ENCODE measurements at regions not wholly inside any gene's neighbourhood (a gene's known extent, or its start where the extent isn't known, plus 50 kb on each side); places are given as distances from the start of the nearest gene placed in this dataset.
A peak's percentile ranks its signal among the peaks of the same experiment; 100 is the strongest.

GRCh38 chr22:27456696-27457503, 344.7 kb downstream of the MN1 start:
- DNase-seq, result no peak

GRCh38 chr22:27459999-27460398, 341.6 kb downstream of the MN1 start:
- no peak for DNase-seq

- DNase-seq, result peak in 26 of 58 donors; percentile 4 to 56 (median 26)
Observed at GRCh38 chr22:27460591-27461347, 340.8 kb downstream of the MN1 start.

- no peak for DNase-seq
Observed at GRCh38 chr22:27461470-27461869, 340.1 kb downstream of the MN1 start.

GRCh38 chr22:27462190-27462589, 339.4 kb downstream of the MN1 start:
- DNase-seq, result peak in 44 of 58 donors; percentile 4 to 82 (median 40)

GRCh38 chr22:27463121-27463660, 338.4 kb downstream of the MN1 start:
- no peak for DNase-seq

GRCh38 chr22:27466229-27466628, 335.3 kb downstream of the MN1 start:
- no peak for DNase-seq

- DNase-seq, result no peak
Observed at GRCh38 chr22:27466778-27467438, 334.6 kb downstream of the MN1 start.

- DNase-seq, result no peak
Observed at GRCh38 chr22:27467711-27468110, 333.8 kb downstream of the MN1 start.

- DNase-seq, result no peak
Observed at GRCh38 chr22:27468712-27469111, 332.8 kb downstream of the MN1 start.

GRCh38 chr22:27470169-27470772, 331.3 kb downstream of the MN1 start:
- DNase-seq, result no peak

GRCh38 chr22:27472975-27473374, 328.6 kb downstream of the MN1 start:
- no peak for DNase-seq

GRCh38 chr22:27473533-27473932, 328.0 kb downstream of the MN1 start:
- peak in 1 of 58 donors; percentile 3 for DNase-seq

GRCh38 chr22:27474112-27474571, 327.4 kb downstream of the MN1 start:
- DNase-seq, result no peak

GRCh38 chr22:27474711-27475547, 326.6 kb downstream of the MN1 start:
- DNase-seq, result peak in 1 of 58 donors; percentile 14

- no peak for DNase-seq
Observed at GRCh38 chr22:27475548-27475897, 326.0 kb downstream of the MN1 start.

GRCh38 chr22:27476318-27476717, 325.2 kb downstream of the MN1 start:
- no peak for DNase-seq

- no peak for DNase-seq
Observed at GRCh38 chr22:27476729-27477128, 324.8 kb downstream of the MN1 start.

GRCh38 chr22:27477171-27477570, 324.4 kb downstream of the MN1 start:
- no peak for DNase-seq

GRCh38 chr22:27480487-27480886, 321.1 kb downstream of the MN1 start:
- DNase-seq, result peak in 36 of 58 donors; percentile 5 to 73 (median 36)
